ENCODE measurements at regions not wholly inside any gene's neighbourhood (a gene's known extent, or its start where the extent isn't known, plus 50 kb on each side); places are given as distances from the start of the nearest gene placed in this dataset.

- TF ChIP-seq, protein P1, sequence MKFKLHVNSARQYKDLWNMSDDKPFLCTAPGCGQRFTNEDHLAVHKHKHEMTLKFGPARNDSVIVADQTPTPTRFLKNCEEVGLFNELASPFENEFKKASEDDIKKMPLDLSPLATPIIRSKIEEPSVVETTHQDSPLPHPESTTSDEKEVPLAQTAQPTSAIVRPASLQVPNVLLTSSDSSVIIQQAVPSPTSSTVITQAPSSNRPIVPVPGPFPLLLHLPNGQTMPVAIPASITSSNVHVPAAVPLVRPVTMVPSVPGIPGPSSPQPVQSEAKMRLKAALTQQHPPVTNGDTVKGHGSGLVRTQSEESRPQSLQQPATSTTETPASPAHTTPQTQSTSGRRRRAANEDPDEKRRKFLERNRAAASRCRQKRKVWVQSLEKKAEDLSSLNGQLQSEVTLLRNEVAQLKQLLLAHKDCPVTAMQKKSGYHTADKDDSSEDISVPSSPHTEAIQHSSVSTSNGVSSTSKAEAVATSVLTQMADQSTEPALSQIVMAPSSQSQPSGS (CRISPR knock-in tag; IDR thresholded peaks at IDR 0.05; ENCODE audit: borderline replicate concordance, low read depth): no peak
- no peak for TF ChIP-seq AR (CRISPR knock-in tag; IDR thresholded peaks at IDR 0.05)
These were observed 237.6 kb downstream of the TDRD15 start (continued) for GRCh38 chr2:21361384-21361783.

- DNase-seq (ENCODE audit: low spot score) (no peak), ATAC-seq (no peak)
- ChIA-PET CTCF (interaction anchor here (2.0 kb wide), 1 partner anchor 11 kb away, joined by 6 read pairs; no protein-coding TSS in a partner anchor), POLR2A (no interaction called here)
- Mint-ChIP-seq H3K4me3 (no peak overlapping the region), H3K27ac (no peak overlapping the region), H3K9me3 (peaks cover 32% of the 10 kb centered on the region), H3K4me1 (peaks cover 3% of the 10 kb centered on the region), H3K27me3 (ENCODE audit: low read depth) (peaks cover 3% of the 10 kb centered on the region; the same call in 1 of the 2 replicates), H3K36me3 (peaks cover 14% of the 10 kb centered on the region)
- no peak for TF ChIP-seq TP53 (CRISPR knock-in tag; IDR thresholded peaks at IDR 0.05)
- no peak for TF ChIP-seq CREB1 (CRISPR knock-in tag; IDR thresholded peaks at IDR 0.05)
- TF ChIP-seq HMGA2 (CRISPR knock-in tag; IDR thresholded peaks at IDR 0.05): no peak
- no peak for TF ChIP-seq ZNF416 (CRISPR knock-in tag; IDR thresholded peaks at IDR 0.05)
- no peak for TF ChIP-seq ETV6 (CRISPR knock-in tag; IDR thresholded peaks at IDR 0.05)
- TF ChIP-seq SMAD3 (CRISPR knock-in tag; IDR thresholded peaks at IDR 0.05; ENCODE audit: borderline replicate concordance): no peak
- TF ChIP-seq GABPB1 (CRISPR knock-in tag; IDR thresholded peaks at IDR 0.05): no peak
- TF ChIP-seq CDX4 (CRISPR knock-in tag; IDR thresholded peaks at IDR 0.05; ENCODE audit: borderline replicate concordance): no peak
- TF ChIP-seq EMX1 (CRISPR knock-in tag; IDR thresholded peaks at IDR 0.05): no peak
- TF ChIP-seq ZNF396 (CRISPR knock-in tag; IDR thresholded peaks at IDR 0.05; ENCODE audit: borderline replicate concordance): no peak
- TF ChIP-seq, protein P2, sequence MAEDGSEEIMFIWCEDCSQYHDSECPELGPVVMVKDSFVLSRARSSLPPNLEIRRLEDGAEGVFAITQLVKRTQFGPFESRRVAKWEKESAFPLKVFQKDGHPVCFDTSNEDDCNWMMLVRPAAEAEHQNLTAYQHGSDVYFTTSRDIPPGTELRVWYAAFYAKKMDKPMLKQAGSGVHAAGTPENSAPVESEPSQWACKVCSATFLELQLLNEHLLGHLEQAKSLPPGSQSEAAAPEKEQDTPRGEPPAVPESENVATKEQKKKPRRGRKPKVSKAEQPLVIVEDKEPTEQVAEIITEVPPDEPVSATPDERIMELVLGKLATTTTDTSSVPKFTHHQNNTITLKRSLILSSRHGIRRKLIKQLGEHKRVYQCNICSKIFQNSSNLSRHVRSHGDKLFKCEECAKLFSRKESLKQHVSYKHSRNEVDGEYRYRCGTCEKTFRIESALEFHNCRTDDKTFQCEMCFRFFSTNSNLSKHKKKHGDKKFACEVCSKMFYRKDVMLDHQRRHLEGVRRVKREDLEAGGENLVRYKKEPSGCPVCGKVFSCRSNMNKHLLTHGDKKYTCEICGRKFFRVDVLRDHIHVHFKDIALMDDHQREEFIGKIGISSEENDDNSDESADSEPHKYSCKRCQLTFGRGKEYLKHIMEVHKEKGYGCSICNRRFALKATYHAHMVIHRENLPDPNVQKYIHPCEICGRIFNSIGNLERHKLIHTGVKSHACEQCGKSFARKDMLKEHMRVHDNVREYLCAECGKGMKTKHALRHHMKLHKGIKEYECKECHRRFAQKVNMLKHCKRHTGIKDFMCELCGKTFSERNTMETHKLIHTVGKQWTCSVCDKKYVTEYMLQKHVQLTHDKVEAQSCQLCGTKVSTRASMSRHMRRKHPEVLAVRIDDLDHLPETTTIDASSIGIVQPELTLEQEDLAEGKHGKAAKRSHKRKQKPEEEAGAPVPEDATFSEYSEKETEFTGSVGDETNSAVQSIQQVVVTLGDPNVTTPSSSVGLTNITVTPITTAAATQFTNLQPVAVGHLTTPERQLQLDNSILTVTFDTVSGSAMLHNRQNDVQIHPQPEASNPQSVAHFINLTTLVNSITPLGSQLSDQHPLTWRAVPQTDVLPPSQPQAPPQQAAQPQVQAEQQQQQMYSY (CRISPR knock-in tag; IDR thresholded peaks at IDR 0.05): no peak
- no peak for TF ChIP-seq USF2 (CRISPR knock-in tag; IDR thresholded peaks at IDR 0.05)
- no peak for TF ChIP-seq FOXK1 (CRISPR knock-in tag; IDR thresholded peaks at IDR 0.05)
- TF ChIP-seq E2F5 (CRISPR knock-in tag; IDR thresholded peaks at IDR 0.05): no peak
- no peak for TF ChIP-seq NR2C2 (CRISPR knock-in tag; IDR thresholded peaks at IDR 0.05)
These were observed 238.3 kb downstream of the TDRD15 start for GRCh38 chr2:21361957-21362486.

All from WTC11 (cell line).